Fibroblast of pulmonary artery (primary cell): ENCODE measurements at regions not wholly inside any gene's neighbourhood (a gene's known extent, or its start where the extent isn't known, plus 50 kb on each side); places are given as distances from the start of the nearest gene placed in this dataset.

Experiments
- DNase-seq: peaks from one replicate; pipeline ENCODE4 v3.0.0-alpha.2; 2010; ENCODE audit warnings: low read depth
- H3K4me3 ChIP-seq: replicated peaks from 2 replicates; pipeline ENCODE4 v1.5.1; 2011; ENCODE audit warnings: low read depth, mild to moderate bottlenecking, control low read depth, low read length, moderate library complexity
- CTCF ChIP-seq: IDR thresholded peaks from 2 replicates; pipeline ENCODE4 v1.5.1; 2011; ENCODE audit warnings: mild to moderate bottlenecking, control low read depth, low read length, inconsistent platforms; ENCODE audit errors: missing control alignments

DNA sequence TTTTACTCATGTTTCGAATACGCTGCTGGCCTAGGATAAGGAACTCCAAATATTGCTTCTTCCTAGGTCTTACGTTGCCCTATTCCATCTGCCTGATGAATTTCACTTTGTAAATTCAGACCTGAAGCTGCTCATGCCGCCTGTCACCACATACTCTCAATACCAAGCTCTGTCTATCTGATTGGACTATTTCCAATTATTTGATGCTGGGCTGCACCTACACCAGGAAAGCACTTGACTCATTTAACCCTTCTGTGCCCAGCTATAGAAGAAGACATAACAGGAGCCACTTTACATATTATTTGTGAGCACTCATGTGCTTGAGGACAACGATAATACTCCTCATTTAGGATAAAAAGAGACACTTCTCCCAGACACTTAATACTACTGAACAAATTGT lies 1293.9 kb upstream of the LRRTM1 start:
- TF ChIP-seq CTCF: no peak
- no peak overlapping the region for H3K4me3 ChIP-seq
- no peak for DNase-seq

- TF ChIP-seq CTCF: no peak
- no peak for DNase-seq
- no peak overlapping the region for H3K4me3 ChIP-seq
Observed at GRCh38 chr2:81589406-81589805, 1284.9 kb upstream of the LRRTM1 start.

DNA sequence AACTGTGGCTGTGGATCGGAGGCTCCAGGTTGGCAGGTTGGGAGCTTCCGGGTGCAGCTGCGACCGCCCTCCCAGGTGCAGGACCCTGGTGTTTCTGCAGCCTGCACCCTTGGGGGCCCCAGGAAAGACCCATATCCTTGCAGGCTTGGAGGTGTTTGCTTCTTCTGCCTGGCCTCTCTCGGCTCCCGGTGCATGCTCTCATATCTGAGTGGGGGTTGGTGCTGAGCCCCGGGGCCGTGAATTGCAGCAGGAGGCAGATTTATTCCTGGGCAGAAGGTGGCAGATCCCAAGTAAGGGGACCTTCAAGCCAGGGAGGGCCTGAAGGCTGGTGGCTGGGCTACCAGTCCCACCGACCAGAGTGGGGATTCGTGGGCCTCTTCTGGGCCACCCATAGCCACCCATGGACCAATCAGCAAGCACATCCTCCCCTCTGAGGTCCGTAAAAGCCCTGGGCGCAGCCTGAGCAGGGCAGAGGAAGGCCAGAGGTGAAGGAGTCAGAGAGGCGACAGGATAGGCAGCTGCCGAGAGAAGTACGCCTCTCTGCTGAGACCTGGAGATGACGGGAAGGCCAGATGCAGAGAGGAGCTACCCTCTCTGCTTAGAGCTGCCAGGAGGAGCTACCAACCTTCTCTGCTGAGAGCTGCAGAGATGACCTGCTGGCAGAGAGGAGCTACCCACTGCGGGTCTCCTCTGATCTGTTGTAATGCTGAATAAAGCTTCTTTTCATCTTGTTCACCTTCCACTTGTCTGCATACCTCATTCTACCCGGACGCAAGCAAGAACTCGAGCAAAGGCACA lies 1279.0 kb upstream of the LRRTM1 start:
- DNase-seq: no peak

GRCh38 chr2:81576713-81577112 lies 1272.2 kb upstream of the LRRTM1 start:
- TF ChIP-seq CTCF: no peak
- DNase-seq: no peak
- H3K4me3 ChIP-seq: no peak overlapping the region

More for the DNA sequence above, 1279.0 kb upstream of the LRRTM1 start:
- H3K4me3 ChIP-seq: no peak overlapping the region
- TF ChIP-seq CTCF: no peak

- no peak overlapping the region for H3K4me3 ChIP-seq
- TF ChIP-seq CTCF: no peak
- DNase-seq: no peak
Observed at GRCh38 chr2:81551040-81551634, 1246.6 kb upstream of the LRRTM1 start.

- DNase-seq: no peak
- TF ChIP-seq CTCF: no peak
- no peak overlapping the region for H3K4me3 ChIP-seq
Observed at GRCh38 chr2:81550277-81550676, 1245.7 kb upstream of the LRRTM1 start.
